ENCODE measurements at regions not wholly inside any gene's neighbourhood (a gene's known extent, or its start where the extent isn't known, plus 50 kb on each side); places are given as distances from the start of the nearest gene placed in this dataset.

DNA sequence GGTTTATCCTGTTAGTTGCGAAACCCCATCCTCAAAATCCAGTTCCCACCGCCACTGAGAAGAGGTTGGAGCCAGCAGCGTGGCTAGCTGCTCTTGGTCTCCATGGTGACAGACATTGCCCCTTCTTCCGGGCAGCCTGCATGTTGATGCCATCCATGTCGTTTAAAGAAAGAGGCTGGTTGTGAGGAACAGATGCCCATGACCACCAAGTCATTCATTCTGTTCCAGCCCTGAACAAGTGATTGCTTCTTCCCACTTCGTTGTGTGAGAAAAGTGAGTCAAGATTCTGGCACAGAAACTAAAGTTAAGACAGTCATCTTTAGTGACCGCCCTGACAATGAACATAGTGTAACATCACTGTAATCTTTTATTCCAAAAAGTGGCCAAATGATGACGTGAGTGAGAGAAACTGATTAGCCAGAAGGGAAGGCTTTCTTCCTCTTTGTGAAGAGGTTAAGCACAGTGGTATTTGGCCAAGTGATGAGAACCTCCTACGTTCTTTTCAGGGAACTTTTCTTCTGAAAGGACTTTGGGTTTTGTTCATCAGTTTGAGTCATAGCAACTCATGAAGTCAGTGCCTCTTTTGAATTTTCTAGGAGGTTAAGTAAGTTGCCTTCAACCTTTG is 272.5 kb downstream of the GALR1 start:
- DNase-seq, result no peak

GRCh38 chr18:77524909-77525308 is 275.3 kb downstream of the GALR1 start:
- no peak for DNase-seq

DNA sequence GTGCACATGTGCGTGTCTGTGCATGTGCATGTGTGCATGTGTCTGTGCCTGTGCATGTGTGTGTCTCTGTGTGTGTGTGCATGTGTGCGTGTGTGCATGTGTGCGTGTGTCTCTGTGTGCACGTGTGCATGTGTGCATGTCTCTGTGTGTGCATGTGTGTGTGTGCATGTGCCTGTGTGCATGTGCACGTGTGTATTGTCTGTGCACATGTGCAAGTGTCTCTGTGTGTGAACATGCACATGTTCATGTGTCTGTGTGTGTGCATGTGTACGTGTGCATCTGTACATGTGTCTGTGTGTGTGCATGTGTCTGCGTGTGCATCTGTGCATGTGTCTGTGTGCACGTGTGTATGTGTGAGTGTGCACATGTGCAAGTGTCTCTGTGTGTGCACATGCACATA is 277.3 kb downstream of the GALR1 start:
- DNase-seq, result no peak

GRCh38 chr18:77528872-77529271 is 279.2 kb downstream of the GALR1 start:
- DNase-seq, result no peak

- DNase-seq, result no peak
Measured at GRCh38 chr18:77529492-77530176, 280.0 kb downstream of the GALR1 start.

- no peak for DNase-seq
Measured at GRCh38 chr18:77530732-77531131, 281.1 kb downstream of the GALR1 start.

- no peak for DNase-seq
Measured at GRCh38 chr18:77539860-77540259, 290.2 kb downstream of the GALR1 start.

- no peak for DNase-seq
Measured at GRCh38 chr18:77544792-77545191, 295.1 kb downstream of the GALR1 start.

DNA sequence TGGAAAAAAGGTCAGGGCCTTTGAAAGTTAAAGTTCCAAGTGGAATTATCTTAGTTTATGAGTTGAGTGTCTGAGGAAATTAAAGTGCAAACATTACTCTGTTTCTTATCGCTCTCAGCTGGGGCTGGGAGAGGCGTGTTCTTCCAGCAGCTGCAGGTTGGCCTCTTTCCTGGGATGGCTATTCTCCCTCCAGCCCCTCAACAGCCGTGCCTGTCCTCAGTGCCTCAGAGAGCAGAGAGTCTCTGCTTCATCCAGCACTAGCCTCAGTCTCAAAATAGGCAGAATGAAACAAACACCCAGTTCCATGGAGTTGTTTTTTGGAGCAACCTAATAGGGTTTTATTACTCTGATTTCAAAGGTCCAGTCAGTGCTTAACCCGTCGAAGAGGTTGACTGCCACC is 298.1 kb downstream of the GALR1 start:
- DNase-seq, result no peak

DNA sequence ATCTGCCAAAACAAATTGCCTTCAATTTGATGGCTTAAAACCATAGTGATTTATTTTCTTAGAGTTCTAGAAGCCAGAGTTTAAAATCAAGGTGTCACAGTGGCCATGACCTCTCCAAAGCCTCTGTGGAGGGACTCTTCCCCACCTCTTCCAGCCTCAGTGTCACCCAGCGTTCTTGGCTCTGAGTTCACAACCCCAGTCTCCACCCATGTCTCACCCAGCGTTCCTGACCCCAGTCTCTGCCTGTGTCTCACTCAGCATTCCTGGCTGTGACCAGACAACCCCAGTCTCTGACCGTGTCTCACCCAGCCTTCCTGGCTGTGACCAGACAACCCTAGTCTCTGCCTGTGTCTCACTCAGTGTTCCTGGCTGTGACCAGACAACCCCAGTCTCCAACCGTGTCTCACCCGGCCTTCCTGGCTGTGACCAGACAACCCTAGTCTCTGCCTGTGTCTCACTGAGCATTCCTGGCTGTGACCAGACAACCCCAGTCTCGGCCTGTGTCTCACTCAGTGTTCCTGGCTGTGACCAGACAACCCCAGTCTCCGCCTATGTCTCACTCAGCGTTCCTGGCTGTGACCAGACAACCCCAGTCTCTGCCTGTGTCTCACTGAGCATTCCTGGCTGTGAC is 299.3 kb downstream of the GALR1 start:
- DNase-seq, result no peak

- no peak for DNase-seq
Measured at GRCh38 chr18:77550625-77551024, 301.0 kb downstream of the GALR1 start.

DNA sequence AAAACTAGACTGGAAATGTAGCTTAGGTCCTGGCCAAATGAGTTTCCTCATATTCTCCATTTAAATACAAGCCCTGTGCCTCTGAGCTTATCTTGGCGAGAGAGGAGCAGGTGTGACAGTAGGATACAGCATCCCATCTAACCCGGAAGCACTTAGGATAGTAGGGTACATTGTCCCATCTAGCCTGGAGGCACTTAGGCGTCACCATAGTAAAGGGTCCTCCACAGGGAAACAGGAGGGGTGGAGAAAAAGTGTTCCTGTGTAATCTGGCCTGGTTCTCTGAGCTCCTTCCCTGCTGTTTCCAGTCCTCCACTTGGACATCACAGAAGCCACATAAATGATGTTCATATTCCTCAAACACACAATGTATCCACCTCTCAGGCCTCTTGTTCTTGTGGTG is 301.4 kb downstream of the GALR1 start:
- no peak for DNase-seq

- DNase-seq, result no peak
Measured at GRCh38 chr18:77552945-77553344, 303.3 kb downstream of the GALR1 start.

DNA sequence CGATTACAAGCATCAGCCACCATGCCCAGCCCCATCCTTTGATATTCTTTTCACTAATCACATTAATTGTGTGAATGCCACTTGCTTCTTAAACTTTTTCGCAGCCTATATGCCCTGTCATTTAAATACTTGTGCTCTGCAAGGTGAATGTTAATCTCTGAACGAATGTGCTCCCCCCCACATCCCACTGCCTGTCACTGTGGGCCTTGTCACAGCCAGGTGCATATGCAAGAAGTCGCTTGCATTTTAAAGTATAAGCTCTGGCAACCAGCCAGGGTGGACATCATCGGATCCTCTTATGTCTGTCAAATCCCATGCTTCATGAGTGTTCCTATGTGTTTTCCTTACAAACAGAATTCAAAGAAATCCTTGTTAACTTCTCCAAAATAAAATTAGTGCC is 304.4 kb downstream of the GALR1 start:
- no peak for DNase-seq

DNA sequence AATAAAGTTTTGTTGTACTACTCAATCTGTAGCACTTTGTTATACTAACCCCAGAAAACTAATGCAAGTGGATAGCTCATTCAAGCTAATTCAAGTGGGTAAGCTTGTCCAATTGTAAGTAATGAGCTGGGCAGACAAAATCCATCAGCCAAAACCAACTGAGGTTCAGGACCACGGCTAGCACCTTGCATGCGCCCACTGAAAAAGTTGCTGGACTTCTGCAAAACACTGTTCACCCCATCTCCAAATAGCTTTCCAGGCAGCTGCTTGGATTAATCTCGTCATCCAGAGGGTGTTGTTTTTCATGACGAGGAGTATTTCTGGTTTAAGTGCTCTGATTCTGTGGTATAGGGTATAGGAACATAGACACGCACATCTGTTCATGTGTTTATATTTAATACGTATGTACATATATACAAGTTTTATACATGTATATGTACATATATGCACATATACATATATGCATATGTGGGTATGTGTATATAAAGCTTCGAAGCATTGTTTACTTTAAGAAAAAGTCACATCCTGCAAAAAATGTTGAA is 307.5 kb downstream of the GALR1 start:
- DNase-seq, result no peak

DNA sequence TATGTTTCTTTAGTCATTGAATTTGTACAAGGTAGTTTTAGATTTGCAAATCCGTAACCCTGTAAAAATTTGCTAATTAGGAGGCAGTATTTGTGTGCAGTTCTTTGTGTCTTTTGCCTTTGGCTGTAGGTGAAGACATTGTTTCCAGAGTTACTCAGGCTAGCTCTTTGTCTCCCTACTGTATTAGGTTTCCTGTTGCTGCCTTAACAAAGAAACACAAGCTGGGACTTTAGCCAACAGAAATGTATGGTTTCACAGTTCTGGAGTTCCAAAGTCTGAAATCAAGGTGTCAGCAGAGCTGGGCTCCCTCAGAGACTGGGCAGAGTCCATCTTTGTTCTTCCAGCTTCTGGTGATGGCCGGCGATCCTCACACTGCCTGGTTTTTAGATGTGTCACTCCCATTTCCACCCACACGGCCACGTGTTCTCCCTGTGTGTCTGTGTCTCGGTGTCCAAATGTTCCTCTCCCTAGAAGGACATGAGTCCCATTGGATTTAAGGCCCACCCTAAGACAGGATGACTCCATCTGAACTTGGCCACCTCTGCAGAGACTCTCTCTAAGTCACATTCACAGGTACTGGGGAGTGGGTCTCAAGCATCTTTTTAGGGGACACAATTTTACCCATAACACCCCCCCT is 309.7 kb downstream of the GALR1 start:
- DNase-seq, result no peak

DNA sequence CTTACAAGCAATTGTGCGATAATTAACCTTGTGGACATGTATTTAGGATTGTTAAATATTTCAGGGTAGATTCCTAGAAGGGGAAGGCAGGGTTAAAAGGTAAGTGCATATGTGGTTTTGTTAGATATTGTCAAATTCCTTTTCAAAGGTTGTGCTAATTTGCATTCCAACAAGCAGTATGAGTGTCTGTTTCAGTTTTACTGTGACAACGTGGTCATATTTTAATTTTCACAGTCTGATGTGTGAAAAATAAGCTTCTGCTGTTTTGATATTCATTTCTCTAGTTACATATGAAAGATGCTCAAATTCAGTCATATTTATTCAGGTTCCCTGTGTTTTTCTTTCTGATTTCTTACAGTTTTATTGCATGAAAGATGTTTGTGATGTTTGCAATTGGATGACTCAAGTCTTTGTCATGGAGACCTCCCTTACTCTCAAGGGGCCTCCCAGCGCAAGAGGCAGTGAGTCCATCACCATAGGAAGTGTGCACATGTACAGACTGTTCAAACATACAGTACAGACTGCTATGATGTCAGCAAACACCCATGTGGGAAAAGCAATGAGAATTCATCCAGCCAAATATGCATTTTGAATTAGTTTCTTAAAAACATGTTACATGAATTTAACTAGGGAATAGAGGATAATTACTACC is 310.8 kb downstream of the GALR1 start:
- no peak for DNase-seq

- no peak for DNase-seq
Measured at GRCh38 chr18:77566604-77567003, 317.0 kb downstream of the GALR1 start.

DNA sequence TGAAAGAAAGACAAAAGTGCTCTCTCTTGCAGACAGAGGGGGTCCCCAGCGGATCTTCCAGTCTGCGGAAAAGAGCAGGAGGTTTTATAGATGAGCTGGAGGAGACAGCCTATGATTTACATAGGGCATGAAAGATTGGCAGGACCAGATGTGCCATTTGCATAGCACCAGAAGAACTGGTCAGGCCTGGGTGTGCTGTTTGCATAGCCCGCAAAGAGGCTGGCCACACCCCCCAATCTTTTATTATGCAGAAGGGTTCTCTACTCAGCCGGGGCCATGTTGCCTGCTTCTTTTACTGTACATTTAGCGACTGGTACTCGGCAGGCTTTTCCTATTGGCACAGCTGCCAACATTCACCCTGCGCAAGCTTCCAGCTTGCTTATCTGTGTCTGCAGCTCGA is 317.6 kb downstream of the GALR1 start:
- DNase-seq, result no peak

DNA sequence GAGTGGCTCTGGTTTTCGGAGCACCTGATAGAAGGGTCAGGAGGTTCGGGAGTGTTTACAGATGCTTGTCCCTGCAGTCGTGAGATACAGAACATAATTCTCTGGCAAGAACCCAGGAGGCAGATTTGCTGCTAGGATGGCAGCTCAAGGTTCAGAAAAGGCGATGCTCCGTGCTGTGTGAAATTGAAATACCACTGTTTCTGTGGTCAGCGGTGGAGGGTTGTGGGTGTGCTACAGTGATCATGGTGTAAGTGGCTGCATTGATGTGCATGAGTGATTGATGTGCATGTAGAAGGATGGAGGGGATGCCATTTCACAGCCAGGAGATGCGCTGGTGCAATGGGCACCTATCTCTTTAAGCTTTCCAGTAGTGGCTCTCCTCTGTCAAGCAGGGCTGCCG is 322.1 kb downstream of the GALR1 start:
- DNase-seq, result no peak

- no peak for DNase-seq
Measured at GRCh38 chr18:77572537-77572936, 322.9 kb downstream of the GALR1 start.

- DNase-seq, result no peak
Measured at GRCh38 chr18:77573571-77573970, 323.9 kb downstream of the GALR1 start.

GRCh38 chr18:77590943-77591515 is 341.4 kb downstream of the GALR1 start:
- no peak for DNase-seq
